Type B pancreatic cell (in vitro differentiated cells): ENCODE measurements at regions not wholly inside any gene's neighbourhood (a gene's known extent, or its start where the extent isn't known, plus 50 kb on each side); places are given as distances from the start of the nearest gene placed in this dataset.

Source experiments
- DNase-seq: peaks from one replicate; pipeline ENCODE4 v3.0.0; 2021; ENCODE audit warnings: mixed read lengths; ENCODE audit not compliant: unreplicated experiment; ENCODE audit errors: extremely low spot score
- H3K27ac Mint-ChIP-seq: 2 replicates; pipeline ENCODE4 v1.8.0; 2021; ENCODE audit warnings: mild to moderate bottlenecking, mixed read lengths
- H3K27me3 Mint-ChIP-seq: 2 replicates; pipeline ENCODE4 v1.8.0; 2021; ENCODE audit warnings: mixed read lengths
- H3K36me3 Mint-ChIP-seq: 2 replicates; pipeline ENCODE4 v1.8.0; 2021; ENCODE audit warnings: mixed read lengths
- H3K4me1 Mint-ChIP-seq: one replicate; pipeline ENCODE4 v1.8.0; 2021; ENCODE audit warnings: mixed read lengths; ENCODE audit not compliant: unreplicated experiment
- H3K4me3 Mint-ChIP-seq: 2 replicates; pipeline ENCODE4 v1.8.0; 2021; ENCODE audit warnings: mild to moderate bottlenecking, mixed read lengths
- H3K9me3 Mint-ChIP-seq: 2 replicates; pipeline ENCODE4 v1.8.0; 2021; ENCODE audit warnings: mixed read lengths
- TF ChIP-seq, protein P1 (sequence below): fragments of 200-600 bp; sonication (generic); conservative IDR thresholded peaks from 2 replicates; pipeline ENCODE4 v1.5.0; 2021; ENCODE audit warnings: antibody characterized with exemption, mild to moderate bottlenecking

- H3K4me1 Mint-ChIP-seq: peaks cover 9% of the 10 kb centered on the region
- no peaks in the 10 kb centered on the region for H3K9me3 Mint-ChIP-seq
- no peak for DNase-seq
- H3K27me3 Mint-ChIP-seq: no peaks in the 10 kb centered on the region
- H3K27ac Mint-ChIP-seq: no peak overlapping the region
- H3K36me3 Mint-ChIP-seq: no peaks in the 10 kb centered on the region
- no peak overlapping the region for H3K4me3 Mint-ChIP-seq
- TF ChIP-seq, protein P1, sequence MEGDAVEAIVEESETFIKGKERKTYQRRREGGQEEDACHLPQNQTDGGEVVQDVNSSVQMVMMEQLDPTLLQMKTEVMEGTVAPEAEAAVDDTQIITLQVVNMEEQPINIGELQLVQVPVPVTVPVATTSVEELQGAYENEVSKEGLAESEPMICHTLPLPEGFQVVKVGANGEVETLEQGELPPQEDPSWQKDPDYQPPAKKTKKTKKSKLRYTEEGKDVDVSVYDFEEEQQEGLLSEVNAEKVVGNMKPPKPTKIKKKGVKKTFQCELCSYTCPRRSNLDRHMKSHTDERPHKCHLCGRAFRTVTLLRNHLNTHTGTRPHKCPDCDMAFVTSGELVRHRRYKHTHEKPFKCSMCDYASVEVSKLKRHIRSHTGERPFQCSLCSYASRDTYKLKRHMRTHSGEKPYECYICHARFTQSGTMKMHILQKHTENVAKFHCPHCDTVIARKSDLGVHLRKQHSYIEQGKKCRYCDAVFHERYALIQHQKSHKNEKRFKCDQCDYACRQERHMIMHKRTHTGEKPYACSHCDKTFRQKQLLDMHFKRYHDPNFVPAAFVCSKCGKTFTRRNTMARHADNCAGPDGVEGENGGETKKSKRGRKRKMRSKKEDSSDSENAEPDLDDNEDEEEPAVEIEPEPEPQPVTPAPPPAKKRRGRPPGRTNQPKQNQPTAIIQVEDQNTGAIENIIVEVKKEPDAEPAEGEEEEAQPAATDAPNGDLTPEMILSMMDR: no peak
Observed at GRCh38 chr22:48539261-48539660, 1288.4 kb downstream of the BRD1 start.

DNA sequence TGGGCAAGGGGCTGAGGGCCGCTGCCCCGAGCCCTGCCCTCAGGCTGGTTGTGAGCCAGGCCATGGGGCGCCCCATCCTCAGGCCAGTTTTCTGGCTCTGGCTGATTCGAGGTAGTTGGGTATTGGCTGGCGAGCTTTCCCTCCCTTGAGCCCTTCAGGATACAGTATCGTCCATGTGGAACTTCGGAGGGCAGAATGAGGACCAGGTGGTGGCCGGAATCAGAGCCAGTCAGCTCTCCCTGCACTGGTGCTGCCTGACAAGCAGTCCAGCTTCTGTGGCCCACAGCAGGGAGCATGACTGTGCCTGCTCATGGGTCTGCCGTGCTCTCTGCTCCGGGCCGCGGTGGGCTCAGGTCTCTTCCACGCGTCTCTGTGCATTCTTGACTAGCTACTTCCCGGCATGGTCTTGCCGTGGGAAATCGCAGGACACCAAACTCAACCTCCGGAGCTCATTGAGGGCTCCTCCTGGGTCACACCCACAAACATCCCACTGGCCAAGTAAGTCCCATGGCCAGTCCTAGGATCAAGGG is 1289.3 kb downstream of the BRD1 start:
- no peak for DNase-seq
- no peaks in the 10 kb centered on the region for H3K9me3 Mint-ChIP-seq

DNA sequence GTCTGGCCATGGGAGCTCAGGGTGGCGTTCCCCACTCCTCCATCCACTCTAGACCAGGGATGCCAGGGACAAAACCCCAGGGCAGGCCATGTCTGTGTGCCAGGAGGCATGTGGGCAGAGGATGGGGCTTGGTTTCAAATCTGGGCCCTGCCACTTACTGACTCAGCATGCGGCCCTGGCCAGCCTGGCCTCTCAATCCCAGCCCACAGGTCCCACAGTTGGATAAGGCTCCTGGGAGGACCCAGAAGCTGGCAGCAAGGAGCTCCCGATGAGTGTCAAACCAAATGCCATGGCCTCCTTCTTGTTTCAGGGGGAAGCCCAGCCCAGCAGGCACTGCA is 1290.4 kb downstream of the BRD1 start:
- no peaks in the 10 kb centered on the region for H3K27me3 Mint-ChIP-seq
- H3K4me1 Mint-ChIP-seq: peaks cover 9% of the 10 kb centered on the region
- TF ChIP-seq, protein P1: no peak
- H3K27ac Mint-ChIP-seq: no peak overlapping the region
- DNase-seq: no peak
- H3K4me3 Mint-ChIP-seq: no peak overlapping the region
- no peaks in the 10 kb centered on the region for H3K9me3 Mint-ChIP-seq
- no peaks in the 10 kb centered on the region for H3K36me3 Mint-ChIP-seq

More for the DNA sequence above, 1289.3 kb downstream of the BRD1 start:
- no peak overlapping the region for H3K27ac Mint-ChIP-seq
- no peaks in the 10 kb centered on the region for H3K36me3 Mint-ChIP-seq
- TF ChIP-seq, protein P1: no peak
- H3K4me3 Mint-ChIP-seq: no peak overlapping the region
- H3K27me3 Mint-ChIP-seq: no peaks in the 10 kb centered on the region
- H3K4me1 Mint-ChIP-seq: peaks cover 9% of the 10 kb centered on the region

- H3K36me3 Mint-ChIP-seq: no peaks in the 10 kb centered on the region
- no peak overlapping the region for H3K4me3 Mint-ChIP-seq
- no peaks in the 10 kb centered on the region for H3K27me3 Mint-ChIP-seq
- DNase-seq: no peak
- TF ChIP-seq, protein P1: no peak
- H3K9me3 Mint-ChIP-seq: no peaks in the 10 kb centered on the region
- no peak overlapping the region for H3K27ac Mint-ChIP-seq
- H3K4me1 Mint-ChIP-seq: peaks cover 9% of the 10 kb centered on the region
Observed at GRCh38 chr22:48536541-48537342, 1290.9 kb downstream of the BRD1 start.

DNA sequence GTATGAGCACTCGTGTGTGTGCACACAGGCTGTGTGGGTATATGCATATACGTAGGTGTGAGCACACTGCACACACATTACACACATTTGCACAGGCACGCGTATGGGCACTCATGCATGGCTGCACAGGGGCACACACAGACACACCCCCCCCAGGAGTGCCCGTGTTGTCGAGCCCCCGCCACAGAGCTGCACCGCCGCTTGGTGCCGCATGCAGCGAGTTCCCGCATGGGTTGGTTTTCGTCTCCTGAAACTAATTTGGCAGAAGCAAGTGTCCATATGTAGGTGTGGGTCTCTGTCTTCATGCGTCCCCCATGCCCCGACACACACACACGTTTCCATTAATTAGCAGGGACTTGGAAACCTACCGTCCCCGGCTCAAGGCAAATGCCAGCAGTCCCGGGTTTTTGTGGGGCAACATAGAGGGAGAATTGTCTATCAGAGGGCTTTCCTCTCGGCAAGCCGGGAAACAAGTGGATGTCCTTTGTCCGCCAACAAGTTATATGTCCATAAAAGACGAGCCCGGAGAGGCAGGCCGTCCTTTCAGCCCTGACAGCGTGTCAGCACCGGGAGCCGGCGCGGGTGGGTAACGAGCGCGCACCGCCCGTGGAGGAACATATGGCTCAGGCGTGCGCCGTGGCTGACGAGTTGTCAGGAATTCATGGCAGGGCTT is 1291.7 kb downstream of the BRD1 start:
- Mint-ChIP-seq H3K4me3 (no peak overlapping the region), H3K27me3 (no peaks in the 10 kb centered on the region), H3K36me3 (no peaks in the 10 kb centered on the region), H3K27ac (no peak overlapping the region), H3K4me1 (peaks cover 9% of the 10 kb centered on the region), H3K9me3 (no peaks in the 10 kb centered on the region)
- TF ChIP-seq, protein P1: no peak
- DNase-seq: no peak
